ENCODE measurements at regions not wholly inside any gene's neighbourhood (a gene's known extent, or its start where the extent isn't known, plus 50 kb on each side); places are given as distances from the start of the nearest gene placed in this dataset.
"Not testable (repeated sequence)": the region's sequence is repeated elsewhere in the genome, so short reads cannot be mapped to it uniquely, and the experiment has no call there.

GRCh38 chr14:71745072-71745471, 187.2 kb upstream of the RGS6 start:
- no peak for DNase-seq (ENCODE audit: low spot score)

GRCh38 chr14:71748196-71748595, 184.0 kb upstream of the RGS6 start:
- no peak for DNase-seq (ENCODE audit: low spot score)

- DNase-seq (ENCODE audit: low spot score), result no peak
These were observed 182.5 kb upstream of the RGS6 start for GRCh38 chr14:71749613-71750238.

GRCh38 chr14:71751264-71751663, 181.0 kb upstream of the RGS6 start:
- no peak for DNase-seq (ENCODE audit: low spot score)

- DNase-seq (ENCODE audit: low spot score), result no peak
These were observed 180.0 kb upstream of the RGS6 start for GRCh38 chr14:71752111-71752738.

GRCh38 chr14:71753126-71753830, 179.0 kb upstream of the RGS6 start:
- DNase-seq (ENCODE audit: low spot score), result peak; percentile 62

- no peak for DNase-seq (ENCODE audit: low spot score)
These were observed 178.3 kb upstream of the RGS6 start for GRCh38 chr14:71753976-71754375.

GRCh38 chr14:71754422-71755095, 177.7 kb upstream of the RGS6 start:
- no peak for DNase-seq (ENCODE audit: low spot score)

- no peak for DNase-seq (ENCODE audit: low spot score)
These were observed 173.8 kb upstream of the RGS6 start for GRCh38 chr14:71758229-71758951.

GRCh38 chr14:71762575-71762974, 169.7 kb upstream of the RGS6 start:
- DNase-seq (ENCODE audit: low spot score), result no peak

GRCh38 chr14:71764701-71765382, 167.4 kb upstream of the RGS6 start:
- no peak for DNase-seq (ENCODE audit: low spot score)

GRCh38 chr14:71765505-71765904, 166.7 kb upstream of the RGS6 start:
- no peak for DNase-seq (ENCODE audit: low spot score)

GRCh38 chr14:71770431-71770830, 161.8 kb upstream of the RGS6 start:
- no peak for DNase-seq (ENCODE audit: low spot score)

GRCh38 chr14:71771421-71771820, 160.8 kb upstream of the RGS6 start:
- not testable (repeated sequence) for DNase-seq (ENCODE audit: low spot score)

GRCh38 chr14:71771996-71772395, 160.2 kb upstream of the RGS6 start:
- DNase-seq (ENCODE audit: low spot score), result not testable (repeated sequence)

GRCh38 chr14:71773898-71774481, 158.2 kb upstream of the RGS6 start:
- DNase-seq (ENCODE audit: low spot score), result no peak

- DNase-seq (ENCODE audit: low spot score), result no peak
These were observed 155.5 kb upstream of the RGS6 start for GRCh38 chr14:71776471-71777360.

GRCh38 chr14:71780075-71780474, 152.2 kb upstream of the RGS6 start:
- no peak for DNase-seq (ENCODE audit: low spot score)

- no peak for DNase-seq (ENCODE audit: low spot score)
These were observed 151.4 kb upstream of the RGS6 start for GRCh38 chr14:71780822-71781221.

- no peak for DNase-seq (ENCODE audit: low spot score)
These were observed 149.1 kb upstream of the RGS6 start for GRCh38 chr14:71783088-71783487.
